COR-L47 (cell line): ENCODE measurements at regions not wholly inside any gene's neighbourhood (a gene's known extent, or its start where the extent isn't known, plus 50 kb on each side); places are given as distances from the start of the nearest gene placed in this dataset.
"Not testable (repeated sequence)": the region's sequence is repeated elsewhere in the genome, so short reads cannot be mapped to it uniquely, and the experiment has no call there.

Experiments used
- DNase-seq: peaks from one replicate; lab custom pipeline; 2025; lab: John Stamatoyannopoulos, UW

GRCh38 chr6:55058682-55059081 is 115.6 kb upstream of the HCRTR2 start:
- DNase-seq = no peak

- DNase-seq = no peak
Measured at GRCh38 chr6:55064711-55065420, 109.4 kb upstream of the HCRTR2 start.

DNA sequence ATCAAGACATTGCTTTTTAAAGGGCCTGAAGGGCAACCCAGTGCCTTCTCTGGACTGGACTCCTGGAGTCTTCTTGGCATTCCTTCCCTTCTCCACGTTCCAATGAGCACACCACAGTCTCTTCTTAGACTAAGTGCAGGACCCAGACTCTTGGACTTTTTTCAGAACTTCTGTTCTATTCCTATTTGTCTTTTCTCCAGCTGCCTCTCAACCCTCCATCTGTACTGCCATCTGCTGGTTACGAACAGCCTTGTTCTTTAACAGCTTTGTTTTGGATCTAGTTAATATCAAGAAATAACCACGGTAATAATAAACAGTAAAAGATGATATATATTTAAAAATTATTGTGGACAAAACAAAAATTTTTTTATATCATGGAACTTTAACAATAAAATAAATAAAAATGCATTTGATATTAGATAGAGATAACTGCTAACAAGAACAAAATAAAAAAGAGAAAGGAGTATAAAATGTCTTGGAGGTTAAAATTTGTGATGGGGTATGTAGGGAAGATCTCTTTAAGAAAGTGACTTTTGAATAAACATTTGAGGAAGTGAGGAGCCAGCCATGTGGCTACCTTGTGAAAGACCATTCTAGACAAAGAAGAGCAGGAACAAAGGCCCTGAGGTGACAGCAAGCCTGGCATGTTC is 105.1 kb upstream of the HCRTR2 start:
- no peak for DNase-seq

GRCh38 chr6:55082021-55082420 is 92.3 kb upstream of the HCRTR2 start:
- no peak for DNase-seq

DNA sequence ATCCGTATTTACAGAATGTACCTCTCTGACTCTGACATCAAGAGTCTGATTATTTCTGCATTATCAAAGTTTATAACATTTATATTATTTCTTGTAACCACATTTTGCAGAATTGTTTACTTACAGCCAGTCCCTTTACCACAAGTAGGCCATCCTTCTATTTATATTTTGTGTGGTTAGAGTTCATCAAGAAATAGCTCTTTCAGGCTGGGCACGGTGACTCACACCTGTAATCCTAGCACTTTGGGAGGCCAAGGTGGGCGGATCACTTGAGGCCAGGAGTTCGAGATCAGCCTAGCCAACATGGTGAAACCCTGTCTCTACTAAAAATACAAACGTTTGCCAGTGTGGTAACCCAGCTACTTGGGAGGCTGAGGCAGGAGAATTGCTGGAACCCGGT is 86.3 kb upstream of the HCRTR2 start:
- not testable (repeated sequence) for DNase-seq

DNA sequence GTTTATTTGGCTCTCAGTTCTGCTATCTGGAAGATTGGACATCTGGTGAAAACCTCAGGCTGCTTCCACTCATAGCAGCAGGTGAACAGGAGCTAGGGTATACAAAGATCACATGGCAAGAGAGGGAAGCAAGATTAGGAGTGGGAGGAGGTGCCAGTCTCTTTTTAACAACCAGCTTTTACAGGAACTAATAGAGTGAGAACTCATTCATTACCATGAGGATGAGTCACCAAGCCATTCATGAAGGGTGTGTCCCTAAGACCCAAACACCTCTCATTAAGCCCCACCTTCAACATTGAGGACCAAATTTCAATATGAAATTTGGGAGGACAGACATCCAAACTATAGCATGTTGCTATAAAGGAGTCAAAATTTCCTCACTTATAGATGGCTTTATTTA is 85.4 kb upstream of the HCRTR2 start:
- DNase-seq = no peak

GRCh38 chr6:55089325-55089724 is 85.0 kb upstream of the HCRTR2 start:
- no peak for DNase-seq

- no peak for DNase-seq
Measured at GRCh38 chr6:55100686-55101085, 73.6 kb upstream of the HCRTR2 start.

GRCh38 chr6:55101157-55101556 is 73.2 kb upstream of the HCRTR2 start:
- no peak for DNase-seq

- peak; percentile 66 for DNase-seq
Measured at GRCh38 chr6:55108134-55109130, 65.9 kb upstream of the HCRTR2 start.

DNA sequence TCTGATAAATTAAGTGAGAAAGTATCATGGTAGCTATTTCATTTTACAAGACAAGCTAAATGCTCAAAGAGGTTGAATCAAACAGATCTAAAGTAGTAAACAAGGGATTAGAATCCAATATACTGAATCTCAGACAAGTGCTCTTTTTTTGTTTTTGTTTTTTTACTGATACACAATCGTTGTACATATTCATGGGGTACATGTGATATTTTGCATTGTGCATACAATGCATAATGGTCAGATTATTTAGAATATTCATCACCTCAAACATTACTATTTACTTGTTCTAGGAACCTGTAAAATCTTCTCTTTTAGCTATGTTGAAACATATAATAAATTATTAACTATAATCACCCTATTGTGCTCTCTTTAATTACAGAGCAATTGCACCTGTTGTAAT is 57.0 kb upstream of the HCRTR2 start:
- DNase-seq = no peak

DNA sequence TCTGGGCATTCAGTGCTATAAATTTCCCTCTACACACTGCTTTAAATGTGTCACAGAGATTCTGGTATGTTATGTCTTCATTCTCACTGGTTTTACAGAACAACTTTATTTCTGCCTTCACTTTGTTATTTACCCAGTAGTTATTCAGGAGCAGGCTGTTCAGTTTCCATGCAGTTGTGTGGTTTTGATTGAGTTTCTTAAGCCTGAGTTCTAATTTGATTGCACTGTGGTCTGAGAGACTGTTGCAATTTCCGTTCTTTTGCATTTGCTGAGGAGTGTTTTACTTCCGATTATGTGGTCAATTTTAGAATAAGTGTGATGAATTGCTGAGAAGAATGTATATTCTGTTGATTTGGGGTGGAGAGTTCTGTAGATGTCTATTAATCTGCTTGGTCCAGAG is 50.1 kb upstream of the HCRTR2 start:
- not testable (repeated sequence) for DNase-seq
